ENCODE measurements at regions not wholly inside any gene's neighbourhood (a gene's known extent, or its start where the extent isn't known, plus 50 kb on each side); places are given as distances from the start of the nearest gene placed in this dataset.
"Not testable (repeated sequence)": the region's sequence is repeated elsewhere in the genome, so short reads cannot be mapped to it uniquely, and the experiment has no call there.

DNA sequence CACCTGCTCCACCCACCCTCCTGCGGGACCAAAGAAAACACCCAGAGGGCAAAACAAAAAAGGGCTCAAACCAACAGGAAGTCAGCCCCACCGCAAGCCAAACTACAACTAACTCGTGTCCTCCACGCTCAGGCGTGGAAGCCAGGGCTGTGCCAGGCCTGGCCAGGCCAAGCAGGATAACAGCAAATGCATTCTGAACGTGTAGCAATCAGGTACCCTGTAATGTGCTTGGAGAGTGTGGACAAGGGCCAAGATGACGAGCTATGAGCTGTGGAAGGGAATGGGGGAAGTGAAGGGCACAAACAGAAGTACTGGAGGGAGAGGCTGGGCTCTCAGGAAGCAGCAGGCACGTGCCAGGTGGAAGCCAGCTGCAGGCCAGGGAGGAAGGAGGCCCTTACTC lies 528.6 kb downstream of the TP53TG3F start:
- H3K4me3 ChIP-seq (ENCODE audit: control insufficient read depth, low read depth, low read length); DNase-seq (ENCODE audit: low read depth): not testable (repeated sequence)

DNA sequence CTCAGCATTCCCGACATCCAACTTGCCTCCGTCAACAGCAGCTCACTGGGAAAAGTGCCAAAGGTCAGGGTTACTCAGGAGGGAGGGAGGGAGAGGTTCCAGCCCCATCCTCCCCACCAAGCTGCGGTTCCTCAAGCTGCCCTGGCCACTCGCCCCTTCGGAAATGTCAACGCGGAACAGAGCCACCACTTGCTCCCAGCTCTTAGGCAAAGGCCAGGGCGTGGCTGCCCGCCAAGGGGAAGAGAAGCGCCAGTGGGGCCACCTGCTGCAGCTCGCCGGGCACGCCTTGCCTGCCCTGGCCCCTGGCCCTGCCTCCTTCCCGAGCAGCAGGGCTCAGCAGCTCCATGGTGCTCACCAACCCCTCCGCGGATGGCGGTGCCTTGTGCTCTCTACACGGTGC lies 531.1 kb downstream of the TP53TG3F start:
- H3K4me3 ChIP-seq (ENCODE audit: control insufficient read depth, low read depth, low read length); DNase-seq (ENCODE audit: low read depth): not testable (repeated sequence)

DNA sequence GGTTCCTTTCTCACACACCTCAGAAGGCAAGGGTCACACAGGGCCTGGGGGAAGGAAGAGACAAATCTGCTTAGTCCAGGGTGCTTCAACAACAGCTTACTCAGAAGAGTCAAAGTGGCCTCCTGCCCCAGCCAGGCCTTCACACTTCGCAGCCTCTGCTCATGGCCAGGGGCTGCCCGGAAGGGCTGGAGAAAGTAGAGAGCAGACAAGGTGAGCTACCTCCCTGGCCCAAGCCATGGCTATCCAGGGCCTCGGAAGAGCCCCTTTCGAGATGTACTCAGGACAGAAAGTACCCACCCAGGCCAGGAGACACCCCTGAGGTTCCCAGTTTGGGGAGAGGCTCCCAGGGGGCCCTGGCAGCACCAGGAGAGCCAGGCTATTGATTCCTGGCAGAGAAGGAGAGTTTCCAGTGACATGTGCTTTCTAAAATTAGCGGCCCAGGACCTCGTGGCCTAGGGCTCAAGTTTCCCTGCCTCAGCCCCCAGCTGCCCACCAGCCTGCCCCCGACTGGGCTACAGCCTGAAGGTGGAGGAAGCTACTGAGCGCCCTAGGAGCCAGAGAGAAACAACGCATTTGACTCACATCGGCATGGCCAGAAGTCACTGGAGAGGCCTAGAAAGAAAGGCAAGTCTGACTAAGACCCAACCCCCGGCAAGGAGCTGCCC lies 533.2 kb downstream of the TP53TG3F start:
- not testable (repeated sequence) for DNase-seq (ENCODE audit: low read depth)

DNA sequence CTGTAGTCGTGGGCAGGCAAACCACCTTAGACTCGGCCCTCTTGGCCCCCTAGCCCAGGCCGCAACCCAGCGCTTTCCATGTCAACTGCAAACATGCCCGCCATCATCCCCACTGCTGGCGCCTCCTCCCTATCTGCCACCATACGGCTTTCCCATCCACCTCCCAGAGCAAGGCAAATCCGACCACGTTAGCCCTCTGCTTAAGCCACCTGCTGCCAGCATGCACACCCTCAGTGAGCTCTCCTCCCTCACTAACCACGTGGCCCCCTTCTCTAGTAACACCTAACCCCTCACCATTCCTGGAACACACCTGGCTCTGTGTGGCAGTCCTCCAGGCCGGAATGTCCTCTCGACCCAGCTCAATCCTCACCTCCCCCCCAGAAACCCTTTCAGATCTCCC lies 534.8 kb downstream of the TP53TG3F start:
- not testable (repeated sequence) for H3K4me3 ChIP-seq (ENCODE audit: control insufficient read depth, low read depth, low read length); DNase-seq (ENCODE audit: low read depth)

More for the DNA sequence above, 533.2 kb downstream of the TP53TG3F start:
- H3K4me3 ChIP-seq (ENCODE audit: control insufficient read depth, low read depth, low read length), result not testable (repeated sequence)

DNA sequence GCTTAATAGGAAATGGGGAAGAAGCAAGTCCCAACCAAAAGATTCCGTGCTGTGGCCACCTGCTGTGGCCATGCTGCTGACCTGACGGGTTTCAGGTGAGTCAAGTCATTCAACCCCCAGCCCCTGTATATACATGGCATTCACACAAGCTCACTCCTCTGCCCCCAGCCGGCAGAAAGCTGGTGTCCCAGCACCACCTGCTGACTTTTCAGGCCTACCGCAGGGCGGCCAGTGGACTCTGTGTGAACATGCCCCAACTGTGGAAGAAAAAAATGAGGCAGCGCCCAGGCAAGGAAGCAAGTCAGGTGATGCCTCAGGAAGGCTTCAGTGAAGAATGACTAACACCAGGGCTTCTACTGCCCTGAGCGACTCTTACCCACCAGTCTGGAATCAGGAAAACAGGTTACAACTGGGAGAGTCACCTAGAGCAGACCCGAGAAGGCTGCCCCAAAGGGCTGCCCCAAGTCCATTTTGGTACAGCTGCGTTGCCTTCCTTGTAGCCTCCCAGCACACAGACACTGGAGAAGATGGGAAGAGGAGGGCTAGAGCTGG lies 536.5 kb downstream of the TP53TG3F start:
- DNase-seq (ENCODE audit: low read depth); H3K4me3 ChIP-seq (ENCODE audit: control insufficient read depth, low read depth, low read length): not testable (repeated sequence)

DNA sequence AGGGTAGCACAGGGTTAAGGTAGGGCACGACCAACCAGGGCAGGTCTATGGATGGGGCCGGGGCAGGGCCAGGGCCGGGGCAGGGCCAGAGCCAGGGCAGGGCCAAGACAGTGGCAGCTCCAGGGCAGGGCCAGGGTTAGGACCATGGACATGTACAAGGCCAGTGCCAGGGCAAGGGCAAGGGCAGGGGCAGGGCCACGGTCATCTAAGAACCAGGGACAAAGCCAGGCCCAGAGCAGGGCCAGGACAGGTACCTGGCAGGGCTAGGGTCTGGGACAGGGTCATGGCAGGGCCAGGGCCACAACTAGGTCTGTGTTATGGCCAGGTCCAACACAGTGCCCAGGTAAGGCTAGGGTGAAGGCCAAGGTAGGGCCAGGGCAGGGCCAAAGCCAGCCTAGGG lies 541.8 kb downstream of the TP53TG3F start:
- not testable (repeated sequence) for DNase-seq (ENCODE audit: low read depth); H3K4me3 ChIP-seq (ENCODE audit: control insufficient read depth, low read depth, low read length)

DNA sequence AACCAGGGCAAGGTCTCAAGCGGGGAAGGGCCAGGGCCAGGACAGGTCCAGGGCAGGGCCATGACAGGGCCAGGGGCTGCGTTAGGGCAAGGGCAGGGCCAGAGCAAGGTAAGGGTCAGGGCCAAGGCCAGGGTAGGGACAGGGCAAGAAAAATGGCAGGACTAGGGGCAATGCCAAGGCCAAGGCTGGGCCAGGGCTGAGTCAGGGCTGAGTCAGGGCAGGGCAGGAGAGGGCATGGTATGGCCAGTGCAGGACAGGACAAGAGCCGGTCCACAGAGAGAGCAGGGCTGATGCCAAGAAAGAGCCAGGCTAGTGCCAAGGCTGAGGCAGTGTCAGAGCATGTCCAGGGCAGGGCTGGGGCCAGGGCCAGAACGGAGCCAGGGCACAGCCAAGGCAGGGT lies 542.5 kb downstream of the TP53TG3F start:
- not testable (repeated sequence) for H3K4me3 ChIP-seq (ENCODE audit: control insufficient read depth, low read depth, low read length); DNase-seq (ENCODE audit: low read depth)

DNA sequence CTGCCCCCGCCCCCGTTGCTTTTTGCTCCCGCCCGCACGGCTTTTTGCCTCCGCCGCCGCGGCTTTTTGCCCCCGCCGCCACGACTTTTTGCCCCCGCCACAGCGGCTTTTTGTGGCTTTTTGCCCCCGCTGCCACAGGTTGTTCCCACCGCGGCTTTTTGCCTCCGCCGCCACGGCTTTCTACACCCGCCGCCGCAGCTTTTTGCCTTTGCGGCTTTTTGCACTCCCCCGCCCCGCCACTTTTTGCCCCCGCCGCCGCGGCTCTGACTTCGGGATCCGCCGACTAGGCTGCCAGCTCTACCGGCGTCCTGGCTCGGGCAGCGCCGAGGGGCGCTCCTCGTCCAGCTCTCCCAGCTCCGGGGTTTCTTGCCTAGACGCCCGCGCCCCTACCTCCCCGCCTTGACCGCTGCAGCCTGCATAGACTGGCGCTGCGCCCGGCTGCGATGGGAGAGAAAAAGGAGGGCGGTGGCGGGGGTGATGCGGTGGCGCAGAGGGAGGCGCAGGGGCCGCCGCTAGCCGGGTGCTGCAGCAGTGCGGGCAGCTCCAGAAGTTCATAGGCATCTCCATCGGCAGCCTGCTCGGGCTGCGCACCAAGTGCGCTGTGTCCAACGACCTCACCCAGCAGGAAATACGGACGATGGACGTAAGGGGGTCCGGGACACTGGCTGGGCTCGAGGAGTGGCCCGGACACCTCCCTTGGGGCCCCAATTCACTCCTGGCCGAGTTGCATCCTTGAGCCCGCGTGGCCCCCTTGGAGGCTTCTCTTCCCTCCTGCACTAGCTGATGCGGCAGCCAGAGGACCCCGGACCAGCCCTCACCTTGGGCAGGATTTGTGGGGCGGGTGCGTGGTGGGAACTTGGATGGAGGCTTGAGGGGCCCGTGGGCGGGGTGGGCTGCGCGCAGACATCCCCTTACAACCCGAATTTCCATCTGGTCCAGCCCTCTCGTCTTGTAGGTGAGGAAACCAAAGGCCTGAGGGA lies 555.7 kb downstream of the TP53TG3F start:
- H3K4me3 ChIP-seq (ENCODE audit: control insufficient read depth, low read depth, low read length); DNase-seq (ENCODE audit: low read depth): not testable (repeated sequence)

DNA sequence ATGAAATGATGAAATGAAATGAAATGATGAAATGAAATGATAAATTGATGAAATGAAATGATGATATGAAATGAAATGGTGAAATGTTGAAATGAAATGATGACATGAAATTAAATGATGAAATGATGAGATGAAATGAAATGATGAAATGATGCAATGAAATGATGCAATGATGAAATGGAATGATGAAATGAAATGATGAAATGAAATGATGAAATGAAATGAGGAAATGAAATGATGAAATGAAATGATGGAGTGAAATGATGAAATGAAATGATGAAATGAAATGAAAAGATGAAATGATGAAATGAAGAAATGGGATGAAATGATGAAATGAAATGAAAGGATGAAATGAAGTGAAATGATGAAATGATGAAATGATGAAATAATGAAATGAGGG lies 558.9 kb downstream of the TP53TG3F start:
- not testable (repeated sequence) for H3K4me3 ChIP-seq (ENCODE audit: control insufficient read depth, low read depth, low read length); DNase-seq (ENCODE audit: low read depth)

DNA sequence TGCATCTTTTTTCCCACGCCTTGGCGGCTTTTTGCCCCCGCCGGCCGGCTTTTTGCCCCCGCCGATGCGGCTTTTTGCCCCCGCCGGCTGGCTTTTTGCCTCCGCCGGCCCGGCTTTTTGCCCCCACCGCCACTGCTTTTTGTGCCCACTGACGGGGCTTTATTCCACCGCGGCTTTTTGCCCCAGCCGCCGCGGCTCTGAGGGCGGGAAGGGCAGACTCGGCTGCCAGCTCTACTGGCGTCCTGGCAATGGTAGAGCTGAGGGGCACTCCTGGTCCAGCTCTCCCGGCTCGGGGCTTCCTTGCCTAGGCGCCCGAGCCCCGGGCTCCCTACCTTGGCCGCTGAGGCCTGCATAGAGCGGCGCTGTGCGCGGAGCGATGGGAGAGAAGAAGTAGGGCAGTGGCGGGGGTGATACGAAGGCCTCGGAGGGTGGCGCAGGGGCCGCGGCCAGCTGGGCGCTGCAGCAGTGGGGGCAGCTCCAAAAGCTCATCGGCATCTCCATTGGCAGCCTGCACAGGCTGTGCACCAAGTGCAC lies 591.4 kb downstream of the TP53TG3F start:
- H3K4me3 ChIP-seq (ENCODE audit: control insufficient read depth, low read depth, low read length), result no peak overlapping the region
- TF ChIP-seq, protein P1, sequence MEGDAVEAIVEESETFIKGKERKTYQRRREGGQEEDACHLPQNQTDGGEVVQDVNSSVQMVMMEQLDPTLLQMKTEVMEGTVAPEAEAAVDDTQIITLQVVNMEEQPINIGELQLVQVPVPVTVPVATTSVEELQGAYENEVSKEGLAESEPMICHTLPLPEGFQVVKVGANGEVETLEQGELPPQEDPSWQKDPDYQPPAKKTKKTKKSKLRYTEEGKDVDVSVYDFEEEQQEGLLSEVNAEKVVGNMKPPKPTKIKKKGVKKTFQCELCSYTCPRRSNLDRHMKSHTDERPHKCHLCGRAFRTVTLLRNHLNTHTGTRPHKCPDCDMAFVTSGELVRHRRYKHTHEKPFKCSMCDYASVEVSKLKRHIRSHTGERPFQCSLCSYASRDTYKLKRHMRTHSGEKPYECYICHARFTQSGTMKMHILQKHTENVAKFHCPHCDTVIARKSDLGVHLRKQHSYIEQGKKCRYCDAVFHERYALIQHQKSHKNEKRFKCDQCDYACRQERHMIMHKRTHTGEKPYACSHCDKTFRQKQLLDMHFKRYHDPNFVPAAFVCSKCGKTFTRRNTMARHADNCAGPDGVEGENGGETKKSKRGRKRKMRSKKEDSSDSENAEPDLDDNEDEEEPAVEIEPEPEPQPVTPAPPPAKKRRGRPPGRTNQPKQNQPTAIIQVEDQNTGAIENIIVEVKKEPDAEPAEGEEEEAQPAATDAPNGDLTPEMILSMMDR (conservative IDR thresholded peaks at IDR 0.05; ENCODE audit: control insufficient read depth, insufficient read depth, low read depth, low read length), result no peak
- no peak for DNase-seq (ENCODE audit: low read depth)

DNA sequence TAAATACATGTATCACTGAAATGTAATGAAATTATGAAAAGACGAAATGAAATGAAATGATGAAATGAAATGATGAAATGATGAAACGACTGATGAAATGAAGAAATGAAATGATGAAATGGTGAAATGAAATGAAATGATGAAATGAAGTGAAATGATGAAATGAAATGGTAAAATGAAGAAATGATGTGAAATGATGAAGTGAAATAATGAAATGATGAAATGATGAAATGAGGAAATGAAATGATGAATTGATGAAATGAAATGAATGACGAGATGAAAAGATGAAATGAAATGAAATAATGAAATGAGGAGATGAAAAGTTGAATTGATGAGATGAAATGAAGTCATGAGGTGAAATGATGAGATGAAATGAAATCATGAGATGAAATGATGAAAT lies 594.7 kb downstream of the TP53TG3F start:
- DNase-seq (ENCODE audit: low read depth), result no peak
- no peak overlapping the region for H3K4me3 ChIP-seq (ENCODE audit: control insufficient read depth, low read depth, low read length)
- TF ChIP-seq, protein P1 (conservative IDR thresholded peaks at IDR 0.05; ENCODE audit: control insufficient read depth, insufficient read depth, low read depth, low read length), result no peak

All from fibroblast of mammary gland (primary cell).